H9 (cell line): ENCODE measurements at regions not wholly inside any gene's neighbourhood (a gene's known extent, or its start where the extent isn't known, plus 50 kb on each side); places are given as distances from the start of the nearest gene placed in this dataset.

Source experiments
- DNase-seq: peaks from one replicate; pipeline ENCODE4 v3.0.0-alpha.2; 2017
- H2AFZ ChIP-seq: one replicate; pipeline ENCODE4 v1.6.1; 2013; ENCODE audit warnings: mild to moderate bottlenecking, low read length, control low read depth, moderate library complexity
- H2AK5ac ChIP-seq: 2 replicates; pipeline ENCODE4 v1.6.1; 2013; ENCODE audit warnings: low read length, control low read depth, mixed read lengths; ENCODE audit not compliant: insufficient read length
- H2BK120ac ChIP-seq: one replicate; pipeline ENCODE4 v1.6.1; 2013; ENCODE audit warnings: low read depth, mild to moderate bottlenecking, low read length, control low read depth, inconsistent platforms; ENCODE audit not compliant: poor library complexity, severe bottlenecking
- H2BK12ac ChIP-seq: 2 replicates; pipeline ENCODE4 v1.6.1; 2013; ENCODE audit warnings: low read length, control low read depth, mixed read lengths, low read depth; ENCODE audit not compliant: insufficient read length
- H2BK15ac ChIP-seq: 2 replicates; pipeline ENCODE4 v1.6.1; 2013; ENCODE audit warnings: low read depth, low read length, control low read depth
- H2BK20ac ChIP-seq: one replicate; pipeline ENCODE4 v1.6.1; 2013; ENCODE audit warnings: low read depth, mild to moderate bottlenecking, low read length, control low read depth, inconsistent platforms; ENCODE audit not compliant: poor library complexity, severe bottlenecking
- H2BK5ac ChIP-seq: 2 replicates; pipeline ENCODE4 v1.6.1; 2013; ENCODE audit warnings: low read length, control low read depth, mixed read lengths; ENCODE audit not compliant: insufficient read length
- H3K14ac ChIP-seq: 2 replicates; pipeline ENCODE4 v1.6.1; 2013; ENCODE audit warnings: low read length, control low read depth; ENCODE audit not compliant: insufficient read depth
- H3K18ac ChIP-seq: 2 replicates; pipeline ENCODE4 v1.6.1; 2013; ENCODE audit warnings: low read depth, mild to moderate bottlenecking, mixed read lengths, low read length, control low read depth; ENCODE audit not compliant: insufficient read length
- H3K23ac ChIP-seq: 2 replicates; pipeline ENCODE4 v1.6.1; 2013; ENCODE audit warnings: low read length, control low read depth, mixed read lengths, low read depth; ENCODE audit not compliant: insufficient read length
- H3K23me2 ChIP-seq: 2 replicates; pipeline ENCODE4 v1.6.1; 2013; ENCODE audit warnings: low read depth, mild to moderate bottlenecking, mixed read lengths, low read length, control low read depth; ENCODE audit not compliant: insufficient read length, poor library complexity, severe bottlenecking
- H3K27ac ChIP-seq: 2 replicates; pipeline ENCODE4 v1.5.1; 2013; ENCODE audit warnings: low read length, control low read depth, mixed read lengths, low read depth; ENCODE audit not compliant: insufficient read length
- H3K27me3 ChIP-seq: 2 replicates; pipeline ENCODE4 v1.6.1; 2013; ENCODE audit warnings: low read length, control low read depth, inconsistent platforms; ENCODE audit not compliant: insufficient read depth
- H3K4ac ChIP-seq: 2 replicates; pipeline ENCODE4 v1.6.1; 2013; ENCODE audit warnings: low read depth, mild to moderate bottlenecking, control low read depth, inconsistent platforms, low read length, moderate library complexity
- H3K4me1 ChIP-seq: 2 replicates; pipeline ENCODE4 v1.6.1; 2013; ENCODE audit warnings: low read length, control low read depth, inconsistent platforms; ENCODE audit not compliant: insufficient read depth
- H3K4me2 ChIP-seq: 2 replicates; pipeline ENCODE4 v1.6.1; 2013; ENCODE audit warnings: low read length, control low read depth, mixed read lengths; ENCODE audit not compliant: insufficient read length, insufficient read depth
- H3K56ac ChIP-seq: 2 replicates; pipeline ENCODE4 v1.6.1; 2013; ENCODE audit warnings: low read depth, mild to moderate bottlenecking, mixed read lengths, low read length, control low read depth; ENCODE audit not compliant: insufficient read length
- H3K79me1 ChIP-seq: 2 replicates; pipeline ENCODE4 v1.6.1; 2013; ENCODE audit warnings: low read depth, mild to moderate bottlenecking, moderate library complexity, low read length, control low read depth, inconsistent platforms; ENCODE audit not compliant: insufficient read depth, poor library complexity, severe bottlenecking
- H3K79me2 ChIP-seq: 2 replicates; pipeline ENCODE4 v1.6.1; 2013; ENCODE audit warnings: low read length, control low read depth, inconsistent platforms; ENCODE audit not compliant: insufficient read depth
- H3K9ac ChIP-seq: 2 replicates; pipeline ENCODE4 v1.6.1; 2013; ENCODE audit warnings: low read length, control low read depth, mixed read lengths; ENCODE audit not compliant: insufficient read length; ENCODE audit errors: extremely low read depth
- H3K9me3 ChIP-seq: one replicate; pipeline ENCODE4 v1.6.1; 2013; ENCODE audit warnings: low read depth, low read length, inconsistent platforms; ENCODE audit not compliant: control insufficient read depth
- H3T11ph ChIP-seq: one replicate; pipeline ENCODE4 v1.6.1; 2013; ENCODE audit warnings: mild to moderate bottlenecking, low read length, control low read depth, inconsistent platforms
- H4K20me1 ChIP-seq: one replicate; pipeline ENCODE4 v1.6.1; 2013; ENCODE audit not compliant: control insufficient read depth, insufficient read length, insufficient read depth
- H4K5ac ChIP-seq: 2 replicates; pipeline ENCODE4 v1.6.1; 2013; ENCODE audit warnings: low read depth, mild to moderate bottlenecking, mixed read lengths, low read length, control low read depth; ENCODE audit not compliant: insufficient read length
- H4K8ac ChIP-seq: replicated peaks from 2 replicates; pipeline ENCODE4 v1.6.1; 2013; ENCODE audit warnings: low read length, control low read depth, mixed read lengths, low read depth; ENCODE audit not compliant: insufficient read length
- H4K91ac ChIP-seq: 2 replicates; pipeline ENCODE4 v1.6.1; 2013; ENCODE audit warnings: low read depth, mild to moderate bottlenecking, moderate library complexity, mixed read lengths, low read length, control low read depth; ENCODE audit not compliant: insufficient read length
- H3K27ac Mint-ChIP-seq, 3 experiments: 2 replicates in 2 of 3; 3 replicates in 1 of 3; pipeline ENCODE4 v1.8.0; 2020 to 2021; ENCODE audit warnings: mixed read lengths in 3 of 3, mild to moderate bottlenecking in 1 of 3, moderate library complexity in 1 of 3
- H3K27me3 Mint-ChIP-seq: 2 replicates; pipeline ENCODE4 v1.8.0; 2021; ENCODE audit warnings: low read depth, mild to moderate bottlenecking, moderate library complexity, mixed read lengths
- H3K36me3 Mint-ChIP-seq, 3 experiments: 2 replicates in 2 of 3; 3 replicates in 1 of 3; pipeline ENCODE4 v1.8.0; 2020 to 2021; ENCODE audit warnings: low read depth in 3 of 3, mixed read lengths in 3 of 3; ENCODE audit not compliant: insufficient read depth in 1 of 3
- H3K4me1 Mint-ChIP-seq, 2 experiments: 2 replicates each; pipeline ENCODE4 v1.8.0; 2020; ENCODE audit warnings: mixed read lengths in 2 of 2
- H3K4me3 Mint-ChIP-seq, 2 experiments: 2 replicates in 1 of 2; 3 replicates in 1 of 2; pipeline ENCODE4 v1.8.0; 2020 to 2021; ENCODE audit warnings: mild to moderate bottlenecking in 2 of 2, mixed read lengths in 2 of 2, moderate library complexity in 1 of 2
- H3K9me3 Mint-ChIP-seq, 2 experiments: 2 replicates in 1 of 2; 3 replicates in 1 of 2; pipeline ENCODE4 v1.8.0; 2020; ENCODE audit warnings: mild to moderate bottlenecking in 2 of 2, mixed read lengths in 2 of 2, moderate library complexity in 1 of 2
- CTCF ChIP-seq: fragments of 200-600 bp; sonication (generic); conservative IDR thresholded peaks from 3 replicates; pipeline ENCODE4 v1.8.0; 2021; ENCODE audit warnings: antibody characterized with exemption, mild to moderate bottlenecking
- WGBS: extraction: QIAGEN DNeasy Blood & Tissue Kit; methylation state at CpG from one replicate; pipeline ENCODE4 v1.1.7; 2013; ENCODE audit warnings: missing lambda C conversion rate, low lambda C conversion rate, mixed read lengths; ENCODE audit not compliant: insufficient read length; ENCODE audit errors: extremely low coverage; 5-methylcytosine and 5-hydroxymethylcytosine counted together

GRCh38 chr3:191968299-191968698 is 507.3 kb downstream of the PYDC2 start:
- no peak for TF ChIP-seq CTCF
- Histone ChIP-seq H3K4ac (no peak overlapping the region), H2BK12ac (no peak overlapping the region), H3K23me2 (no peaks in the 10 kb centered on the region), H3K27ac (no peak overlapping the region), H4K5ac (no peak overlapping the region), H4K20me1 (no peaks in the 10 kb centered on the region), H3K23ac (no peak overlapping the region), H3K4me1 (peaks cover 2% of the 10 kb centered on the region; the same call in 1 of the 2 replicates), H3K14ac (no peak overlapping the region), H2AK5ac (no peak overlapping the region), H2BK120ac (no peak overlapping the region), H3K9ac (no peak overlapping the region), H3K4me2 (no peak overlapping the region), H3K27me3 (no peaks in the 10 kb centered on the region), H2BK20ac (no peak overlapping the region), H4K8ac (no peak overlapping the region), H4K91ac (no peak overlapping the region), H3K56ac (no peak overlapping the region), H2BK5ac (no peak overlapping the region), H3K18ac (no peak overlapping the region), H3K79me1 (no peaks in the 10 kb centered on the region), H3T11ph (no peak overlapping the region), H3K79me2 (no peaks in the 10 kb centered on the region), H2AFZ (no peak overlapping the region), H2BK15ac (no peak overlapping the region), H3K9me3 (no peaks in the 10 kb centered on the region)
- no peak for DNase-seq
- no CpG with 5 or more reads among the region's 3 CpGs for WGBS
- H3K27ac Mint-ChIP-seq = no peak overlapping the region
- no peaks in the 10 kb centered on the region for H3K9me3 Mint-ChIP-seq
- peaks cover 5 to 11% of the 10 kb centered on the region in 2 experiments; a peak in 3 of 4 replicates for H3K4me1 Mint-ChIP-seq
- no peaks in the 10 kb centered on the region for H3K27me3 Mint-ChIP-seq
- no peaks in the 10 kb centered on the region; a peak in 1 of 7 replicates for H3K36me3 Mint-ChIP-seq
- H3K4me3 Mint-ChIP-seq = no peak overlapping the region
